ENCODE measurements at regions not wholly inside any gene's neighbourhood (a gene's known extent, or its start where the extent isn't known, plus 50 kb on each side); places are given as distances from the start of the nearest gene placed in this dataset.

DNA sequence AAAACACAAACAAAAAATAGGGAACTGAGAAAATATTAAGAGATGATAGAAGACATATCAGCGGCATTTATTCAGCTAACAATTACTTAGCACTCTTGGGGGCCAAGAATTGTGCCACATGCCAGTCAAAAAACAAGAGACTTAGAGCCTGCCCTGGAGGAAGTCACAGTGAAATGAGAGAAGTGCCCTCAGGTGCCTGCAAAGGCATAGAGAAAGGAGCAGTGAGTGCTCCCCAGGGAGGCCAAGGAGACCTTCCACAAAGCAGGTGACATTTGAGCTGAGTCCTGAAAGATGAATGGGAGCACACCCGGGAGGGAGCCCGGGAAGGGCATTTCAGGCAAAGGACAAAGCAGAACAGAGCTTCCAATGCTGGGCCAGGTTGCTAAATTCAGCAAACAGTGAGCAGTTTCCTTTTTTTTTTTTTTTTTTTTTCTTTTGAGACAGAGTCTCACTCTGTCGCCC is 184.7 kb upstream of the JARID2 start:
- TF ChIP-seq, protein P1, sequence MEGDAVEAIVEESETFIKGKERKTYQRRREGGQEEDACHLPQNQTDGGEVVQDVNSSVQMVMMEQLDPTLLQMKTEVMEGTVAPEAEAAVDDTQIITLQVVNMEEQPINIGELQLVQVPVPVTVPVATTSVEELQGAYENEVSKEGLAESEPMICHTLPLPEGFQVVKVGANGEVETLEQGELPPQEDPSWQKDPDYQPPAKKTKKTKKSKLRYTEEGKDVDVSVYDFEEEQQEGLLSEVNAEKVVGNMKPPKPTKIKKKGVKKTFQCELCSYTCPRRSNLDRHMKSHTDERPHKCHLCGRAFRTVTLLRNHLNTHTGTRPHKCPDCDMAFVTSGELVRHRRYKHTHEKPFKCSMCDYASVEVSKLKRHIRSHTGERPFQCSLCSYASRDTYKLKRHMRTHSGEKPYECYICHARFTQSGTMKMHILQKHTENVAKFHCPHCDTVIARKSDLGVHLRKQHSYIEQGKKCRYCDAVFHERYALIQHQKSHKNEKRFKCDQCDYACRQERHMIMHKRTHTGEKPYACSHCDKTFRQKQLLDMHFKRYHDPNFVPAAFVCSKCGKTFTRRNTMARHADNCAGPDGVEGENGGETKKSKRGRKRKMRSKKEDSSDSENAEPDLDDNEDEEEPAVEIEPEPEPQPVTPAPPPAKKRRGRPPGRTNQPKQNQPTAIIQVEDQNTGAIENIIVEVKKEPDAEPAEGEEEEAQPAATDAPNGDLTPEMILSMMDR (conservative IDR thresholded peaks at IDR 0.05), result no peak
- H3K18ac ChIP-seq (ENCODE audit: insufficient read length, low read depth, low read length), result no peak overlapping the region
- no peak overlapping the region for H3K56ac ChIP-seq (ENCODE audit: insufficient read length, low read depth, low read length)
- no peak overlapping the region for H4K91ac ChIP-seq (ENCODE audit: insufficient read length, low read depth, low read length)
- no peak overlapping the region for H4K8ac ChIP-seq (replicated peaks; ENCODE audit: insufficient read length, low read depth, low read length)
- H2BK5ac ChIP-seq (ENCODE audit: insufficient read length, low read length), result no peak overlapping the region
- no peak overlapping the region for H3K4ac ChIP-seq (ENCODE audit: low read depth, low read length)
- Mint-ChIP-seq H3K4me1 (peaks cover 16 to 18% of the 10 kb centered on the region in 2 experiments), H3K36me3 (ENCODE audit: insufficient read depth in 1 of 3, low read depth in 3 of 3) (no peaks in the 10 kb centered on the region), H3K9me3 (no peaks in the 10 kb centered on the region; a peak in 1 of 5 replicates), H3K4me3 (no peak overlapping the region), H3K27me3 (ENCODE audit: low read depth) (peaks cover 2% of the 10 kb centered on the region; the same call in 1 of the 2 replicates), H3K27ac (peak overlapping the region; percentile 42 to 79 (median 60); a peak in 4 of 7 replicates)
- H3K23ac ChIP-seq (ENCODE audit: insufficient read length, low read depth, low read length), result no peak overlapping the region
- no peak for DNase-seq
- no peak overlapping the region for H2AFZ ChIP-seq (ENCODE audit: low read length)
- H2AK5ac ChIP-seq (ENCODE audit: insufficient read length, low read length), result no peak overlapping the region
- H3K4me2 ChIP-seq (ENCODE audit: insufficient read depth, insufficient read length, low read length), result no peak overlapping the region
- no peak overlapping the region for H2BK120ac ChIP-seq (ENCODE audit: low read depth, low read length, poor library complexity, severe bottlenecking)
- no peaks in the 10 kb centered on the region for H3K79me1 ChIP-seq (ENCODE audit: insufficient read depth, low read depth, low read length, poor library complexity, severe bottlenecking)
- H3T11ph ChIP-seq (ENCODE audit: low read length), result no peak overlapping the region
- no peaks in the 10 kb centered on the region for H3K23me2 ChIP-seq (ENCODE audit: insufficient read length, low read depth, low read length, poor library complexity, severe bottlenecking)
- H2BK15ac ChIP-seq (ENCODE audit: low read depth, low read length), result no peak overlapping the region
- H2BK12ac ChIP-seq (ENCODE audit: insufficient read length, low read depth, low read length), result no peak overlapping the region
- no peaks in the 10 kb centered on the region for H3K4me1 ChIP-seq (ENCODE audit: insufficient read depth, low read length)
- H3K9ac ChIP-seq (ENCODE audit: extremely low read depth, insufficient read length, low read length), result no peak overlapping the region
- no peaks in the 10 kb centered on the region for H3K9me3 ChIP-seq (ENCODE audit: control insufficient read depth, low read depth, low read length)
- no peak overlapping the region for H2BK20ac ChIP-seq (ENCODE audit: low read depth, low read length, poor library complexity, severe bottlenecking)
- H4K20me1 ChIP-seq (ENCODE audit: control insufficient read depth, insufficient read depth, insufficient read length), result no peaks in the 10 kb centered on the region
- H3K27ac ChIP-seq (ENCODE audit: insufficient read length, low read depth, low read length), result no peak overlapping the region
- no CpG with 5 or more reads among the region's 4 CpGs for WGBS (ENCODE audit: extremely low coverage, insufficient read length, low lambda C conversion rate)
- H3K14ac ChIP-seq (ENCODE audit: insufficient read depth, low read length), result no peak overlapping the region
- H3K79me2 ChIP-seq (ENCODE audit: insufficient read depth, low read length), result no peaks in the 10 kb centered on the region
- H3K27me3 ChIP-seq (ENCODE audit: insufficient read depth, low read length), result no peaks in the 10 kb centered on the region
- no peak overlapping the region for H4K5ac ChIP-seq (ENCODE audit: insufficient read length, low read depth, low read length)
